DMS153 (cell line): ENCODE measurements at regions not wholly inside any gene's neighbourhood (a gene's known extent, or its start where the extent isn't known, plus 50 kb on each side); places are given as distances from the start of the nearest gene placed in this dataset.

Experiments
- DNase-seq: peaks from one replicate; lab custom pipeline; 2025; lab: John Stamatoyannopoulos, UW

DNA sequence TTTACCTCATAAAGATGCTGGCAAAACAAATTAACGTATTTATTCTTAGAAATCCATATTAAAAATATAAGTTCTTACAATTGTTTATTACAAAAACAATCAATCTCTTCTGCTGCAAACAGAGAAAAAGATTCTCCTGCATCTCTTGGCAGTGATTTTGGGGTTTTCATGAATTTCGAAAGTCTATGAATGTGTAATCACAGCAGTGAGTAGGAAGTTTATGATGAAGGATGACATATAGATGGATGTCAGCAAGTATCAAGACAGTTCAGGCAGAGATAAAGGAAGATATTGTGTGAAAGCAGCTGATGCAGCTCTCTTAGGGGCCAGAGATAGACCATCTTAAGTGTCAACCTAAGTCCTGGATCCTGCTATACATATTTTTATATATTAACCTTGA lies 196.9 kb upstream of the BANK1 start:
- no peak for DNase-seq

DNA sequence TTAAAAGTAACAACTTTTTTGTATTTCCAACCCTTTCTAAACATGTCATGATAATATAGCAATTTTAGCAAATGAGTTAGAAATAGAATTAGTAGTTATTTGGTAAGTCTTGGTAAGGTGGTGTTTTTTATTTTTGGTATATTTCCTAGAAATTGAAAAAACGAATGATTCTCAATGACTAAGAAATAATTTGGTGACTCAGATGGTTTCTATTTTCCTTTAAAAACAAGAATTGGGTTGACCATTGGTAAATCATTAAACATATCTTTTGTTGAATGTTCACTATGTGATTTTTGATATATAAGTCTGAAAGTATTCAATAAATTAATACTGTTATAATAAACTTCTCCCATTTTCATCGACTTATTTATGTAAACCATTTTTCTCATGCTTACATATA lies 206.2 kb upstream of the BANK1 start:
- DNase-seq = no peak

GRCh38 chr4:101563126-101563525 lies 215.8 kb upstream of the PPP3CA start:
- no peak for DNase-seq

DNA sequence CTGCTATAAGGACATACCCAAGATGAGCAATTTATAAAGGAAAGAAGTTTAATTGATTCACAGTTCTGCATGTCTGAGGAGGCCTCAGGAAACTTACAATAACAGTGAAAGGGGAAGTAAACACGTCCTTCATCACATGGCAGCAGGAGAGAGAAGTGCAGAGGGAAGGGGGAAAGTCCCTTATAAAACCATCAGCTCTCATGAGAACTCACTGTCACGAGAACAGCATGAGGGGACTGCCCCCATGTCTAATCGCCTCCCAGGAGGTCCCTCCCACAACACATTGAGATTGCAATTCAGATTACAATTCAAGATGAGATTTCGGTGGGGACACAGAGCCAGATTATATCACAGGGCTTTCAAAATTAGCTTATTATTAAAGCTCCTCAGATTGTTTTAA lies 209.5 kb upstream of the PPP3CA start:
- DNase-seq = no peak

DNA sequence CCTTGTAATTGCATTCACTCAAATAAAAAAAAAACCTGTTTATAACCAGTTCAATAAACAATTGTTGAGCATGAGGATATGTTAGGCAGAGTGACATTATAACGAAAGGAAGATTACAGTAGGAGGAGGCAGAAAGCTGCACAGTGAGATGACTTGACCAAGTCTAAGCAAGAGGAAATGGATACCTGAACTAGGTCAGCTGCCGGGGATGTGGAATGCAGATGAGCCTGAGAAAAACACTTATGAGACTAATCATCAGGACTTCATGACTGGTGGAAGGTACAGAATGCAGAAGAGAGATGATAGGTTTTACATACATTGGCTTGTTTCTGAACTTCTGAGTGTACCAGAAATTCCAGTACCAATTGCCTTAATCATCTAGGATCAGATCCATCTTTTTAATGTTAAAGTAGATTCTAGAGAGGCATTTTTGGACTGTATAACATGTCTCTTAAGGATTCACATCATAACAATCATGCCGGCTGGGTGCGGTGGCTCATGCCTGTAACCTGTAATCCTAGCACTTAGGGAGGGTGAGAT lies 208.1 kb upstream of the PPP3CA start:
- no peak for DNase-seq

DNA sequence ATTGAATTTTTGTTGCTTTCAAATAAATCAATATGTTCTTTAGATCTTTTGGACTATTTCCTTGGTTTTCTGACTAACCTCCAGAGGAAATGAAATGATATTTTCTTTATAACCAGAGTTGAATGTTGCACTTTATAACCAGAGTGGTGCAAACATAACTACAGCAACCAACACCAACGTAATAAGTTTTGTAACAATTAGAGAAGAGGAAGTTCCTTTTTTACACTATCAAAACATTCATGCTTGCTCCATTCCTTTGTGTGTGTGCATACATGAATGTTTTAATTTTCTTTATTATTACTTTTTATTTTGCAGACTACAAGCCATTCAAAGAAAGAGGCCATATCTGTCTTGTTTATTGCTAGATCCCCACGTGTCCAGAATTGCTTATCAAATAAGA lies 193.0 kb upstream of the PPP3CA start:
- DNase-seq = no peak

GRCh38 chr4:101528526-101528925 lies 181.2 kb upstream of the PPP3CA start:
- DNase-seq = no peak

- DNase-seq = no peak
Measured at GRCh38 chr4:101527188-101527587, 179.9 kb upstream of the PPP3CA start.

GRCh38 chr4:101515566-101515965 lies 168.2 kb upstream of the PPP3CA start:
- no peak for DNase-seq

DNA sequence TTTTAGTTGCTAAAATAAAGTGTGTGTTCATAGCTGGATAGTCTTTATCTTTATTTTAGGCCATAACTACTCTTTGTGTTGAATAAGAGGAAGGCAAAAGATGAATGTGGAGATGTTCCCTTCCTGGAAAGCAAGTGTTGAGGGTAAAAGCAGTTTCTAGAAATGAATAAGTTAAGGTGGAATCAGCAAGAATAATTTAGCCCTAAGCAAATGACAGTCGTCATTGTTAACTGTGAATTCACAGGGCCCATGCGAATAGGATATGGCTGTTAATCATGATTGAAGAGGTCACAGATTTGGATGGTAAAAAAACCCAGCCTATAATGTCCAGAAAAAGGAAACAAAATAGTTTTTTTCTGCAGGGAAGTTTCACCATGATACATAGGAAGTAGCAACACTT lies 167.8 kb upstream of the PPP3CA start:
- DNase-seq = no peak

DNA sequence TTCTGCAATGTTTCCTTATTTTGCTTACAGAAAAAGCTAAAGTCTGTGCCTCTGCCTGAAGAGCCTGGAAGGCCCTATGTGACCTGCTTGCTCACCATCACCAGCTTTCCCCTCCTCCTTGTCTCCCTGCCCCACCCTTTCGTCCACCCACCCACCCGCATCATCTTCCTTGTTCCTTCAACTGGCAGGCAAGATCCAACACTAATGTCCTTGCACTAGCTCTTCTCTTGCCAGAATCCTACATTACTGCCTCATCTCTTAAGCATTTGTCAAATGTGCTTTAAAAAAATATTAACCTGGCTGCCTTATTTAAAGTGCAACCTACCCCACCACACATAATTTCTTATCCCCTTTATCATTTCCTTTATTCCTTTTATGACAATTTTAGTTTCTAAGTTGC lies 165.1 kb upstream of the PPP3CA start:
- no peak for DNase-seq

- DNase-seq = no peak
Measured at GRCh38 chr4:101501421-101501820, 154.1 kb upstream of the PPP3CA start.

DNA sequence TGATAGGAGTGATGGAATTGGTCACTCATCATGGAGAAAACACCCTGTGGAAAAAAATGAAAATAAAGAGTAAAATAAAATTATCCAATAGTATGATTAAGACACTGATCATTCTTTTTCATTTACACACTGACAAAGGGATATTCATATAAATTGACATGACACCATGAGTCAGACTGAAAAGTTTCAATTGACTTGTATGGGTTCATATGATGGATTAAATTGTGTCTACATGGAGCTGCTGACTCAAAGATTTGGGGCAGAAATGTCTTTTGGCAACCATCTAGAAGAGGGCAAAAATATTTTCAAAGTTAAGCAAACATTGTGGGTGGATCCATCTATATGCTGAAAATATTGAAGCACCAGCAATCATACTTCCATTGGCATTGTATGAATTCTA lies 153.4 kb upstream of the PPP3CA start:
- no peak for DNase-seq

DNA sequence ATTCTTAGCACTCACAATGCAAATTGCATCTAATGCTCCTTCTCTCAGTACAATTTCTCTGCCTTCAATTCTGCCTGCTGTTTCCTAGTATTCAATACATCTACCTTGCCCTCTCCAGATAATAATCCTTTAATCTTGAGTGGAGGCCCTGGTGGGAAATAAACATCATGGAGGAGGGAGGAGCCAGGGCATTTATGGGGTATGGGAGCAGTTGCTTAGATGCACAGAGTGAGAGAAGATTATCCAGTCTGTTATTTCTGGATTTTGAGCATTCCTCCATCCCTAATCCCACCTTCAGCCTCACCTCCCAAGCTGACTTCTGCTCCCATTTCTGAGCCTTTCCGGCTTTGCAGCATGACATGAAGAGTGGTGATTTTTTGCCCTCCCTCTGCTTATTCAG lies 127.9 kb upstream of the PPP3CA start:
- DNase-seq = no peak

GRCh38 chr4:101471201-101471600 lies 123.9 kb upstream of the PPP3CA start:
- no peak for DNase-seq

DNA sequence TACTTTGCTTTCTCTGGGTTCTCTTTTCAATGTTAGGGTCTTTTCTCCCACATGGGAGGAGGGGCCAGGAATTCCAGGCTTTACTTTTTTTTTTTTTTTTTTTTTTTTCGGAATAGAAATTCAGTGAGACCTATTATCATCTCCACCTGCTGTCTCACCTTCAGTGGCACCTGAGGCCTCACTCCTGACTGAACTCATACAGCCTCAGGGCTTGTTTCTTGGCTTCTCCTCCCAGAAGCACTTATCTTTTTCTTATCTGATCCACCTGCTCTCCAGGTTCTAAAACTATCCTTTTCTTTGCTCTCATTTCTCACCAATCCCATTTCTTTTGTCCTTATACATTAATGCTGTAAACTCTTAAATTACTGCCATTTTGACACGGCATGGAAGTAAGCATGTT lies 117.3 kb upstream of the PPP3CA start:
- no peak for DNase-seq

- no peak for DNase-seq
Measured at GRCh38 chr4:101458914-101459313, 111.6 kb upstream of the PPP3CA start.

DNA sequence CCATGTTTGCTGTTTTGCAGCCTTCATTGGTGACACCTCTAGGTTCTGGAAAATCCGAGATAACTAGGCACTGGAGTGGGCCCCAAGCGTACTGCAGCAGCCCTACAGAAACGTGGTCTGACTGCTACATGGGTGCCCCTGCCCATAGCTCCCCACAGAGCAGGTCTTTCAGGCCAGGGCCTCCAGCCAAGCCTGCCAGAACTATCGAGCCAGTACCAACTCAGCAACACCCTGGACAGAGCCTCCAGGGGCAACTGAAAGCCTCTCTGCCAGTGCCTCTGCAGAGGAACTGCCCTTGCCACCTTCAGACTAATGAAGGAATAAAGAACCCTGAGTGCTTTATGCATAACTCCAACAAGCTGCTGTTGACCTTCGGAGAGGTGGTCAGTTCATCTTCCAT lies 111.1 kb upstream of the PPP3CA start:
- no peak for DNase-seq

DNA sequence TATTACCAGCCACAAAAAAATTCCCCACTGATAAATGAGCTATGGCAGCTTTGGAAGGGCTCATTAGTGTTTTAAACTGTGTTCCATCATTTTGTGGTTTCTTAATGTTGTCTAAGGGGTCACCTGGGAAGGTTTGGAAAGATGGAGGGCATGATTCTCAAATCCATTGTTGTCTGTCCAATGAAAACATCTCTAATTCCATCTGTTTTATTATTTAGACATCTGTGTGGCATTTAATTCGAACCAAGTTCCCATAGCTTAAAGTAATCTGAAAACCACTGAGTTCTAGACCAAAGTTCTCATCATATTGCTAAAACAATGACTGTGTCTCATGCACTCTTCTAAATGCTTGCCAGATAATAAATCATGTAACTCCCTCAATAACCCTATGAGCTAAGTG lies 103.8 kb upstream of the PPP3CA start:
- DNase-seq = no peak

DNA sequence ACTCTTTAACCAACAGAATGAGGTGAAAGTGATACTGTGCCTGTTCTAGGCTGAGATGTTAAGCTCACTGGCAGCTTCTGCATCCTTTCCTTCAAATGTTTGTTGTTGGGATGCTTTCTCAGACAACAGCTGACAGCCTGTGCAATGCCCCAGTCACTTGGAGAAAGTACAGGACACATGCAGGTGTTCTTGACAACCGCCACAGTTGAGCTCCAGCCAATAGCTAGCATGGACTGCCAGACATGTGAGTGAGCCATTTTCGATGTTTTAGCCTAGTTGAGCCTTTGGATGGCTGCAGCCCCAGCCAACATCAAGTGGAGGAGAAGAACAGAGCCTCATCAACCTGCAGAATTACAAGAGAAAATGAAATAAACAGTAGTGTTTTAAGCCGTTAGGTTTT lies 94.1 kb upstream of the PPP3CA start:
- no peak for DNase-seq

DNA sequence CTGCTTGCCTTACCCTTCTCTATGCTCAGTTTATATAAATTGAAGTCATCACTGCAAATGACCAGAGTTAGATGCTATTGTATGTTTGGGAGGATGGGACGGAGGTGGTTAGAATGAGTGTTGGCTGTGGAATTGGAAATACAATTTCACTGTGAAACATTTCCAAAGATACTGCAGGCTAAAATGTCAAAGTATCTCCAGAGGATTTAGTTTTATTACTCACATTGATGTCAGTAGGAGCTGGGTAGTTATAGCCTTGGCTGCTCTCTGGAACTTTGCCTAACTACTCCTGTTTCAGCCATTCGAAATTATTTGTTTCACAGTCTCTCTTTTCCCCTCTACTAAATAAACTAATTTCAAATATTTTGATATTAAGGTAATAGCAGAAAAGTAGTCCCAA lies 92.6 kb upstream of the PPP3CA start:
- DNase-seq = no peak

- no peak for DNase-seq
Measured at GRCh38 chr4:101421386-101421785, 74.1 kb upstream of the PPP3CA start.

DNA sequence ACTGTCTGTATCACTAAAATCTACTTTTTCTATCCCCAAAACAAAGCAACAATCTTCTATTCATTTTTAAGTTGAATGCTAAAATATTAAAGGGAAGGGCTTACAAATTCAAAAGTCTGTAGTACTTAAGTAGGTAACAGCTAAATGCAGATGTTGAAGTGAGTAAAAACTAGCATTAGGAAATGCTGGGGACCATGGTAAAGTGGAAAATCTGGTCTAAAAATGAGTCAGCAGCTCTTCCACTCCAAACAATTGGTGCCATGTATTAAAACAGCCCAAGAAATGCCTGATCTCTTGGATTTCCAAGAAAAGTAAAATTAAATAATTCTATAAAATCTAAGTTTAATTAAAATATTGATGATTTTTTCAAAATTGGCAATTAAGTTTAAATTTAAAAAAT lies 73.3 kb upstream of the PPP3CA start:
- peak; percentile 7 for DNase-seq

- DNase-seq = peak; percentile 93
Measured at GRCh38 chr4:101419336-101420135, 72.2 kb upstream of the PPP3CA start.
